Keratinocyte (primary cell): ENCODE measurements at regions not wholly inside any gene's neighbourhood (a gene's known extent, or its start where the extent isn't known, plus 50 kb on each side); places are given as distances from the start of the nearest gene placed in this dataset.
A peak's percentile ranks its signal among the peaks of the same experiment; 100 is the strongest.

ENCODE experiments used
- DNase-seq: peaks from one replicate; pipeline ENCODE4 v3.0.0-alpha.2; 2011; ENCODE audit warnings: low read depth, missing footprints, low spot score
- FAIRE-seq: peaks from 2 replicates; lab custom pipeline; 2011; peaks lifted over from hg19 to GRCh38; lab: Jason Lieb, UNC
- H2AFZ ChIP-seq: 2 replicates; pipeline ENCODE4 v1.6.0; 2012; ENCODE audit warnings: low read length, control low read depth, inconsistent platforms; ENCODE audit not compliant: control insufficient read depth
- H3K27ac ChIP-seq: 2 replicates; pipeline ENCODE4 v1.5.1; 2011; ENCODE audit warnings: low read length; ENCODE audit not compliant: control insufficient read depth, insufficient read depth
- H3K27me3 ChIP-seq: 3 replicates; pipeline ENCODE4 v1.6.0; 2011; ENCODE audit warnings: low read length; ENCODE audit not compliant: control insufficient read depth, insufficient read depth; ENCODE audit errors: extremely low read depth
- H3K36me3 ChIP-seq, 2 experiments: 2 replicates in 1 of 2; 3 replicates in 1 of 2; pipeline ENCODE4 v1.5.1; 2011; ENCODE audit warnings: low read length in 2 of 2, mild to moderate bottlenecking in 1 of 2; ENCODE audit not compliant: control insufficient read depth in 2 of 2, insufficient read depth in 2 of 2; ENCODE audit errors: extremely low read depth in 1 of 2
- H3K4me1 ChIP-seq: 3 replicates; pipeline ENCODE4 v1.5.1; 2011; ENCODE audit warnings: low read length; ENCODE audit not compliant: control insufficient read depth, insufficient read depth; ENCODE audit errors: extremely low read depth
- H3K4me2 ChIP-seq: 3 replicates; pipeline ENCODE4 v1.6.0; 2011; ENCODE audit warnings: low read depth, low read length; ENCODE audit not compliant: control insufficient read depth, insufficient read depth; ENCODE audit errors: extremely low read depth
- H3K4me3 ChIP-seq, 3 experiments: fragments of 200-600 bp in 1 of 3; sonication (generic) in 1 of 3; 2 replicates in 2 of 3; 3 replicates in 1 of 3; pipeline ENCODE4 v1.5.1; 2011 to 2016; ENCODE audit warnings: low read length in 3 of 3, mild to moderate bottlenecking in 3 of 3, control low read depth in 2 of 3, inconsistent platforms in 1 of 3, low read depth in 1 of 3, mixed read lengths in 1 of 3, mixed run types in 1 of 3, moderate library complexity in 1 of 3; ENCODE audit not compliant: control insufficient read depth in 2 of 3, insufficient read depth in 2 of 3; ENCODE audit errors: extremely low read depth in 1 of 3
- H3K79me2 ChIP-seq: 2 replicates; pipeline ENCODE4 v1.6.0; 2012; ENCODE audit warnings: low read length; ENCODE audit not compliant: control insufficient read depth, insufficient read depth
- H3K9ac ChIP-seq: 3 replicates; pipeline ENCODE4 v1.6.0; 2011; ENCODE audit warnings: low read length; ENCODE audit not compliant: control insufficient read depth, insufficient read depth; ENCODE audit errors: extremely low read depth
- H3K9me1 ChIP-seq: 3 replicates; pipeline ENCODE4 v1.6.0; 2011; ENCODE audit warnings: low read length; ENCODE audit not compliant: control insufficient read depth, insufficient read depth; ENCODE audit errors: extremely low read depth
- H3K9me3 ChIP-seq: 2 replicates; pipeline ENCODE4 v1.5.1; 2012; ENCODE audit warnings: low read depth, low read length; ENCODE audit not compliant: control insufficient read depth
- H4K20me1 ChIP-seq: 3 replicates; pipeline ENCODE4 v1.6.0; 2011; ENCODE audit warnings: low read length; ENCODE audit not compliant: control insufficient read depth, insufficient read depth; ENCODE audit errors: extremely low read depth
- EZH2 ChIP-seq: IDR thresholded peaks from one replicate; pipeline ENCODE4 v1.6.1; 2012; ENCODE audit warnings: inconsistent platforms, mild to moderate bottlenecking, low read length, moderate library complexity
- dilution Hi-C: fragments of 300-500 bp; cut with MboI; formaldehyde crosslinking; loops from one replicate; pipeline ENCODE4 v1.7.0; 2020; ENCODE audit warnings: low sequenced_read_pairs; ENCODE audit not compliant: extremely low pct_ligation_motif_present
- TF ChIP-seq, protein P1 (sequence below), 3 experiments: IDR thresholded peaks in 1 of 3; conservative IDR thresholded peaks in 1 of 3; optimal IDR thresholded peaks in 1 of 3; 2 replicates in 2 of 3; 3 replicates in 1 of 3; pipeline versions ENCODE3 to v1.5.1; 2011; ENCODE audit warnings: low read length in 3 of 3, mild to moderate bottlenecking in 3 of 3, moderate library complexity in 2 of 3, control low read depth in 1 of 3, inconsistent platforms in 1 of 3; ENCODE audit not compliant: insufficient read depth in 2 of 3; ENCODE audit errors: extremely low read depth in 1 of 3

- H3K79me2 ChIP-seq, result no peaks in the 10 kb centered on the region
- TF ChIP-seq, protein P1, sequence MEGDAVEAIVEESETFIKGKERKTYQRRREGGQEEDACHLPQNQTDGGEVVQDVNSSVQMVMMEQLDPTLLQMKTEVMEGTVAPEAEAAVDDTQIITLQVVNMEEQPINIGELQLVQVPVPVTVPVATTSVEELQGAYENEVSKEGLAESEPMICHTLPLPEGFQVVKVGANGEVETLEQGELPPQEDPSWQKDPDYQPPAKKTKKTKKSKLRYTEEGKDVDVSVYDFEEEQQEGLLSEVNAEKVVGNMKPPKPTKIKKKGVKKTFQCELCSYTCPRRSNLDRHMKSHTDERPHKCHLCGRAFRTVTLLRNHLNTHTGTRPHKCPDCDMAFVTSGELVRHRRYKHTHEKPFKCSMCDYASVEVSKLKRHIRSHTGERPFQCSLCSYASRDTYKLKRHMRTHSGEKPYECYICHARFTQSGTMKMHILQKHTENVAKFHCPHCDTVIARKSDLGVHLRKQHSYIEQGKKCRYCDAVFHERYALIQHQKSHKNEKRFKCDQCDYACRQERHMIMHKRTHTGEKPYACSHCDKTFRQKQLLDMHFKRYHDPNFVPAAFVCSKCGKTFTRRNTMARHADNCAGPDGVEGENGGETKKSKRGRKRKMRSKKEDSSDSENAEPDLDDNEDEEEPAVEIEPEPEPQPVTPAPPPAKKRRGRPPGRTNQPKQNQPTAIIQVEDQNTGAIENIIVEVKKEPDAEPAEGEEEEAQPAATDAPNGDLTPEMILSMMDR (optimal IDR thresholded peaks at IDR 0.05 in 1 of 3, IDR thresholded peaks at IDR 0.05 in 1 of 3, conservative IDR thresholded peaks at IDR 0.05 in 1 of 3; ENCODE audit: extremely low read depth in 1 of 3, insufficient read depth in 2 of 3, low read length in 3 of 3), result no peak
- no peak for TF ChIP-seq EZH2
- H3K9ac ChIP-seq, result peak overlapping the region; percentile 50
- FAIRE-seq (no peak), DNase-seq (no peak)
- no peaks in the 10 kb centered on the region for H3K9me1 ChIP-seq
- H4K20me1 ChIP-seq, result no peaks in the 10 kb centered on the region
- H2AFZ ChIP-seq, result peak overlapping the region; percentile 76
- H3K4me2 ChIP-seq, result peak overlapping the region; percentile 60
- dilution Hi-C loops, result no loop called here
- peak overlapping the region; percentile 25 to 54 (median 42) for H3K4me3 ChIP-seq
- no peaks in the 10 kb centered on the region for H3K36me3 ChIP-seq
- H3K9me3 ChIP-seq, result no peaks in the 10 kb centered on the region
- no peak overlapping the region for H3K27ac ChIP-seq
- peaks cover 6% of the 10 kb centered on the region for H3K4me1 ChIP-seq
- peaks cover 28% of the 10 kb centered on the region for H3K27me3 ChIP-seq
These were observed 60.4 kb upstream of the BCOR start for GRCh38 chrX:40158036-40158706.

DNA sequence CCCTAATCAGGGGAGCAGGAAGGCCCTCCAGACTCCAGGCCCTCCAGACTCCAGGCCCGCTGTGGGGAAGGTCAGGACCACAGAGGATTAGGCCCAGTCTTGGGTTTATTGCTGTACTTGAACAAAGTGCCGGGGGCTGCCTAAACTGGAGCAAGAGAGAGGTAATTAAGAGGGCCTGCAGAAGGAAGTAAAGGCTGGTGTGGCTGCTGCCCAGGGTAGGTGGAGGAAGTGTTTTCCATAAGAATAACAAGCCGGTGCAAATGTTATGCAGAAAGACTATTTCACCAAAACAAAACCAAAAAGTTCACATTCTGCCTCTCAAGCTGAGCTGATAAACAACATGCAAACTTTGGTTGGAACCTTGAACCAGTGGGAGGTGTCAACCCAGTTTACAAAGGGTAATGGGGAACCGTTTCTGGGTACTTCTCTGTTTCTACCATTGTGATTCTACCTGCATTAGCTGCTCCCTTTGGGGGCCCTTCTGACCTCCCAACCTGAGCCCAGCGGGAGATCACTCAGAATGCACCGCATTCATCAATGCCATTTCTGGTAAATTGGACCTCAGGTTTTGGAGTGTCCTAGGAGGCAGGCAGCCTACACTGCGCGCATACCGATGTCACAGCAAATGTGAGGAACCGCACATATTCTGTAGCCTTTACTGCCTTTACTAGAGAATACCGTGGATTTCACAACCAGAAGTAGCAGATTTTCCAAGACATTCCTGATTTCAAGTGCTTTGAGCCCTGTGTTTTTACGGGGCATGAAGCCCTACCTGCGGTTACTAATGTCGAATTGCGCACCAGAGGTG is 59.7 kb upstream of the BCOR start:
- dilution Hi-C loops, result no loop called here
- no peak for DNase-seq
- Histone ChIP-seq H3K9me3 (no peaks in the 10 kb centered on the region), H3K9me1 (no peaks in the 10 kb centered on the region), H3K79me2 (no peaks in the 10 kb centered on the region), H3K9ac (no peak overlapping the region), H3K4me2 (peak overlapping the region; percentile 60), H2AFZ (peak overlapping the region; percentile 70), H4K20me1 (no peaks in the 10 kb centered on the region), H3K27me3 (peaks cover 28% of the 10 kb centered on the region), H3K27ac (no peak overlapping the region), H3K36me3 (no peaks in the 10 kb centered on the region), H3K4me1 (peaks cover 7% of the 10 kb centered on the region), H3K4me3 (peak overlapping the region in 1 of 3 experiments; percentile 25)
- TF ChIP-seq, protein P1 (optimal IDR thresholded peaks at IDR 0.05 in 1 of 3, IDR thresholded peaks at IDR 0.05 in 1 of 3, conservative IDR thresholded peaks at IDR 0.05 in 1 of 3; ENCODE audit: extremely low read depth in 1 of 3, insufficient read depth in 2 of 3, low read length in 3 of 3), result no peak
- TF ChIP-seq EZH2, result no peak
- FAIRE-seq, result no peak
